Breast epithelium (tissue), 3 donors: ENCODE measurements at regions not wholly inside any gene's neighbourhood (a gene's known extent, or its start where the extent isn't known, plus 50 kb on each side); places are given as distances from the start of the nearest gene placed in this dataset.

Experiments
- CTCF ChIP-seq, 3 donors: fragments of 450-650 bp; IDR thresholded peaks; one replicate each; pipeline ENCODE4 v1.5.1; 2016 to 2017; ENCODE audit warnings: antibody characterized with exemption in 3 of 3, mild to moderate bottlenecking in 3 of 3, moderate library complexity in 3 of 3
- POLR2A ChIP-seq: fragments of 450-650 bp; IDR thresholded peaks from one replicate; pipeline ENCODE4 v1.6.1; 2016; ENCODE audit warnings: antibody characterized with exemption, mild to moderate bottlenecking, moderate library complexity
- POLR2AphosphoS5 ChIP-seq, 3 donors: sonication (generic); formaldehyde crosslinking; IDR thresholded peaks; one replicate each; pipeline ENCODE4 v1.6.1; 2017; ENCODE audit warnings: antibody characterized with exemption in 3 of 3

DNA sequence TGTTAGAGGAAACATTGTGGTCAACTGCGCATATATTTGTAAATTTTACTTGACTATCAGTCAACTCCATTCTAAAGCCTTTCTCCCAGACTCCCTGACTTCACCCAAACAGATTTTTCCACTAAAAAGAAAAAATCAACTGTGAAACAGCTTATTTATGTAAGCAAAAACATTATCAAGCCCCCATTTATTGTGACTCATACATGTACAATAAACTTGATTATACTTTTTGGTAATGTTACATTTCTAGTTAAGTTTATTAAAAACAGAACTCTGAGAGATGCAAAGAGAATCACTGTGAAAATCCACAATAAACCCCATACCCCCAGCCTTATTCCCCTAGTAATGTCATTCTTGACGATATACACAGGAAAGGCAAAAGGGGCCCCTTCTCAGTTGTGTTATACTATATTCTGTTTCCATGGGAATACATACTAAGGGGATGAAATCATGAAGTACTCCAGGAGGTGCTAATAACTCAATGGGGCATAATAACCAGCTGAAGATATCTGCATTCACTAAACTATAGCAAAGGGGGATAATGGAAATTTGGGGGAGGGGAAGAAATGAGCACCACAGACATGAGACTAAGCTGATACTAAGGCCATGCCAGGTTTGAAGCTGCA lies 616.0 kb downstream of the ACTL7B start:
- TF ChIP-seq POLR2A: no peak
- no peak for TF ChIP-seq CTCF (IDR thresholded peaks at IDR 0.05)
- TF ChIP-seq POLR2AphosphoS5 (IDR thresholded peaks at IDR 0.05): no peak
